ENCODE measurements at regions not wholly inside any gene's neighbourhood (a gene's known extent, or its start where the extent isn't known, plus 50 kb on each side); places are given as distances from the start of the nearest gene placed in this dataset.

DNA sequence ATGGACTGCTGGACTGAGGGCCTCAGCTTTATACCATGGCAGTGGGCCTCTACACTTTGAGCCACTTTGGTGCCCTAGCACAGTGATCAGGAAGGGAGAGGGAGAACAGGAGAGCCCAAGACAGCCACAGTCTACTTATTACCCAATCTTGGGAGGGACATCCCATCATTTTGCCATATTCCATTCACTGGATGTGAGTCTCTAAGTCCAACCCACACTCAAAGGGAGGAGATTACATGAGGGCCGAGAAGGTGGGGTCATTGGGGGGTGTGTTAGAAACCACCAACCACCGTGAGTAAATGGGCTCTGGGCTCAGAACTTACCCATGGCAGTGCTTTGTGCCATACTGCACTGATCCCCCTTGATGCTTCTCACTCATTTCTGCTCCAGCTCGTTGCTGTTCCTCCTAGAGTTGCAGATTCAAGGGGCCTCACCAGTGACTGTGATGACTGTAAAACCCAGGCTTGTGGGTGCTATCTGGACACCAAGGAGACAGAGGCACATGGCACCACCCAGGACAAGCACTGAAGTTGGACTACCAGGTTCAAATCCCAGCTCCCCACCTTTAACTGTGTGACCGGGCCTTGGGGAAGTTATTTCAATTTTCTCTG is 97.6 kb upstream of the RAB6C start:
- no peak for DNase-seq

- DNase-seq, result no peak
Observed at GRCh38 chr2:129882476-129882875, 97.0 kb upstream of the RAB6C start.

GRCh38 chr2:129883121-129883520 is 96.3 kb upstream of the RAB6C start:
- DNase-seq, result no peak

- DNase-seq, result no peak
Observed at GRCh38 chr2:129884221-129884786, 95.2 kb upstream of the RAB6C start.

DNA sequence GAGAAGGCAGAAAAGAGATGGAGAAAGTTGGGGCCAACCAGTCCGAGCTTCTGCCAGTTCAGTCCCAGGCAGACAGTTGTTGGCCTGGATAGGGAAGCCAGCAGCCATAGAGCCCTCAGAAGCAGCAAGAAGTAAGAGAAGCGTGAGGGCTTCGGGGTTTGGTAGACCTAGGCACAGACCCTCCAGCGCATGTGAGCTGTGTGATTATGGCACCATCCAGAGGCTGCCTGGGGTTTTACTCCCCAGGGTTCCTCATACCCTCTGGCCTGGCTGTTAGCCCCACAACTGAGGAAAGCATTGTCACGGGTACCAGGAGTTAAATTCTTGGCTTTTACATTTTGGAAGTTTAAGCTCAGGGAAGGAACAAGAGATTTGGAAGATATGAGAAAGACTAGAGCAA is 93.7 kb upstream of the RAB6C start:
- DNase-seq, result no peak

- DNase-seq, result no peak
Observed at GRCh38 chr2:129887688-129888266, 91.7 kb upstream of the RAB6C start.

DNA sequence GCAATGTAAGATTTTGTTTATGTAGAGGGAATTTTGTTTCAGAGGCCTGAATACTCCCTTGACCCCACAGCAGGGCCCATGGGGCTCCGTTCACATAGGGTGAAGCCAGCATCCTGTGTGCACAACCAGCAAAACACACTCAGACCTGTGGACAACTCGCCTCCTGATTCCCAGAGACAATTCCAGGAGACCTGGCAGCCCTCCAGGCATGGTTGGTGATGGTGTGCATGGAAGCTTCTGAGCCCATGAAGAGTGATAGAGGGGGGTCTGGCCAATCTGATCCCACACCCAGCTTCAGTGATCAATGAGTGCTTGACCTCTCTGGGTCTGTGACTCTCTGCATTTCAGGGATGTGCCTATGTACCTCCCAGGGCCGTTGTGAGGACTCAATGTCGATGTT is 91.0 kb upstream of the RAB6C start:
- DNase-seq, result no peak

GRCh38 chr2:129888896-129889295 is 90.6 kb upstream of the RAB6C start:
- no peak for DNase-seq

GRCh38 chr2:129891341-129892320 is 87.8 kb upstream of the RAB6C start:
- DNase-seq, result no peak

- DNase-seq, result no peak
Observed at GRCh38 chr2:129892360-129892759, 87.1 kb upstream of the RAB6C start.

- DNase-seq, result no peak
Observed at GRCh38 chr2:129892773-129893172, 86.7 kb upstream of the RAB6C start.

DNA sequence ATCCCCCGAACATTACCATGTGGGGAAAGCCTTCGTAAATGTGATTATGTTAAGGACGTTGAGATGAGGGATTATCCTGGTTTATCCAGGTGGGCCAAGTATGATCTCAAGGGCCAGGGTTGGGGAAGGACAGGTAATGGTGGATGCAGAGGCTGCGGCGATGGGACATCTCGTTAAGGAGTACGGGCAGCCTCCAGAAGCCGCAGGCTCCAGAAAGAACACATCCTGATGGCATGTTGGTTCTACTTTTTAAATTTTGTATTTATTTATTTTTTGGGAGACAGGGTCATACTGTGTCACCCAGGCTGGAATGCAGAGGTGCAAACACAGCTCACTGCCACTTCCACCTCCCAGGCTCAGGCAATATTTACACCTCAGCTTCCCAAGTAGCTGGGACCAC is 86.2 kb upstream of the RAB6C start:
- no peak for DNase-seq

- DNase-seq, result no peak
Observed at GRCh38 chr2:129894616-129895015, 84.8 kb upstream of the RAB6C start.

DNA sequence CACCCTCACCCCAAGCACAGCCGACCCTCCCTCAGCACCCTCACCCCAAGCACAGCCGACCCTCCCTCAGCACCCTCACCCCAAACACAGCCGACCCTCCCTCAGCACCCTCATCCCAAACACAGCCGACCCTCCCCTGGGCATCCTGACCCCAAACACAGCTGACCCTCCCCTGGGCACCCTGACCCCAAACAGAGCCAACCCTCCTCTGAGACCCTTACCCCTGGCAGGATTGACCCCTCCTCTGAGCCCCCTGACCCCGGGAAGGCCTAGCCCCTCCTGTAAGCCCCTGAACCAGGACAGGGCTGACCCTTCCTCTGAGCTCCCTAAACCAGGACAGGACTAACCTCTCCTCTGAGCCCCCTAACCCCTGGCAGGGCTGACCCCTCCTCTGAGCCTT is 84.4 kb upstream of the RAB6C start:
- DNase-seq, result no peak

DNA sequence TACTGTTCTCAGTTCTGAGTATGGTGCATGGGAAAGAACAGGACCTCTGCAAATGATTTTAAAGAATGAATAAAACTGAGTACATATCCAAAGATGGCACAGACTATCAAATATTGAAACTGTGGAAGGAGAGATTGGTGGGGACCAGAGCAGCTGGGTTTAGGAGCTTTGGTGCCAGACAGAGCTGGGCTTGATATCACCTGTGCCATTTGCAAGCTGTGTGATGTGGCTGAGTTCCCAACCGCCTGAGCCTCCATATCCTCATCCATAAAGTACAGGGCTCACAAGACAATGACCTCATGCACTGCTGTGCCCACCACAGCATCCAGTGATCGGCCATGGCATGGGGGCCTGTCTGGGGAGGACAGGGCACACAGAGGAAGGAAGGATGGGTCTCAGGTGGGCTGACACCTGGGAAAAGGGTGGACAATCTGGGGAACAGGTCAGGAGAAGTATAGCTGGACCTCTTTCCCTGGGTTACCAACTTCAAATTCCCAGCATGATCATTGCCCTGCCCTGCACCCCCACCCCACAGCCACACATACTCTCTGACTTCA is 83.9 kb upstream of the RAB6C start:
- DNase-seq, result no peak

- no peak for DNase-seq
Observed at GRCh38 chr2:129896226-129897100, 83.0 kb upstream of the RAB6C start.

DNA sequence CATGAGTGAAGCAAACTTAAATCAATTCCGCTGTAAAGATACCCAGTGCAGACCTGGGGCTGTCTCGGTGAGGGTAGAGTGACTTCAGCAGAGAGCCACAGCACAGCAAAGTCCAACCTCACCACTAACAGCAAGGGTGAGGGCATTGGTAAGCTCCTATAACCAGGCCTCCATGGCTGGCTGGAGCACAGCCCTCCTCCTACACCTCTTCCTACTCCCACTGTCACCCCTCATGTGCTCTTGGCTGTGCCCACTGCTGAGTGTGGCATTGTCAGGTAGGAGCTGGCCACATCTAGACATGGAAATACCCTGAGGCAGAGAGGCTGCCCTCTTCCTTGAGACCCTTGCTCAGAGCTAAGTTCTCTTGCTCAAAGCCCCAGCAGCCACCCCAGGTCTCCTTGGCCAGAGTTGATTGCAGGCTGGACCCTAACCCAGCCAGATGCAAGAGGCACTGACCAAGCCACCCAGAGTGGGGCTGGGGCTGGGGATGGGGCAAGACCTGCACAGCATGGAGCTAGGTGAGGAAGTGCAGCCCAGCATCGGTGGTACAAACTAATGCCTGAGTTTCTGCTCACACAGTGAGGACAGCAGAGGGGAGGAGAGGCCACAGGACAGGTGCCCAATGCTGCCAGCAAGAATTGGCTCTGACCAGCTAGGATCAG is 77.6 kb upstream of the RAB6C start:
- DNase-seq, result no peak

GRCh38 chr2:129902731-129903585 is 76.5 kb upstream of the RAB6C start:
- DNase-seq, result no peak

DNA sequence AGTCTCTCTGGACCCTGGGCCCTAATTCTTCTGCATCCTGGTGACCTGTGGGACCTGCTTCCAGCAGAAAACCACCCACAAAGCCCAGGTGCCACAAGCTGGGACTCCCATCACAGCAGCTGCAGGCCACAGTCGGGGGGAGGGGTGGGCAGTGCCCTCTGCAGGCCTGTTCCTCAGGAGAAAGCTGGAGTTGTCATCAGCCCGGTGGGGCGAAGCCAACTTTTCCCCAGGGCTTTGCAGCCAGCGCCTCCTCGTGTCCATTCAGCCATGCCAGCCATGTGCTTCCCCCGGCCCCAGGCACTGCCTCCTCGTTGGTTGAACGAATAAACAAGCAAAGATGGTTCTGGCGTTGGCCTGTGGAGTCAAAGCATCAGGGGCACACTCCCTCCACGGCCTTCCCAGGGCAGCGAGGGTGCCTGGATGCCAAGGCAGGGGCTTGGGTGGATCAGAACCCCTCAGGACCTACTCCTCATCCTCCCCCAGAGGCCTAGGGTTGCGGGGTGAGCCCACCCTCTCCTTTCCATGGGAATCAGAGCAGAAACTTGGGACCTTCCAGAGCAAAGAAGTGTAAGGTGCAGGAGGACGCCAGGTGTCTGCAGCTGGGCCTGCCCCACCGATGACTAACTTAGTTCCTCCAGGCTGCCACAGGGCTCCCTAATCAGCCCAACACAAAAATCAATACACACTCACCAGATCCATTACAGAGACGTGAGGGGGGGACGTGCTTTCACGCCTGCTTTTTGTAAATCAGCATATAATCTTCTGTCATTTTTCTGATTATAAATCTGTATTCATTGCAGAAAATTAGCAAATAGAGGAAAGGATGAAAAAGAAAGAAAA is 75.7 kb upstream of the RAB6C start:
- no peak for DNase-seq

Measured in NCI-H2171 treated with DMSO at 0.1 percent for 48 hours (cell line).